BJ (cell line): ENCODE measurements at regions not wholly inside any gene's neighbourhood (a gene's known extent, or its start where the extent isn't known, plus 50 kb on each side); places are given as distances from the start of the nearest gene placed in this dataset.

Source experiments
- CTCF ChIA-PET: fragments of 350-600 bp; formaldehyde crosslinking; extraction: SDS; loops from one replicate; lab custom pipeline; 2021; ENCODE audit warnings: antibody characterized with exemption, inconsistent platforms; lab: Yijun Ruan, JAX
- POLR2A ChIA-PET: fragments of 300-600 bp; sonication (Branson Sonifier 250); formaldehyde crosslinking; extraction: SDS; loops from one replicate; lab custom pipeline; 2021; ENCODE audit warnings: antibody characterized with exemption; lab: Charles Lee
- DNase-seq: peaks from one replicate; pipeline ENCODE4 v3.0.0-alpha.2; 2011; ENCODE audit warnings: low read depth
- H3K27me3 ChIP-seq: 2 replicates; pipeline ENCODE4 v1.6.0; 2011; ENCODE audit warnings: low read length; ENCODE audit not compliant: control insufficient read depth, insufficient read depth
- H3K36me3 ChIP-seq: 2 replicates; pipeline ENCODE4 v1.5.1; 2011; ENCODE audit warnings: low read length; ENCODE audit not compliant: control insufficient read depth, insufficient read depth
- H3K4me3 ChIP-seq: 2 replicates; pipeline ENCODE4 v1.5.1; 2011; ENCODE audit warnings: low read depth, mild to moderate bottlenecking, control low read depth, low read length
- CTCF ChIP-seq: IDR thresholded peaks from 2 replicates; pipeline ENCODE4 v1.5.1; 2011; ENCODE audit warnings: low read depth, mild to moderate bottlenecking, control low read depth, inconsistent platforms, low read length, moderate library complexity; ENCODE audit not compliant: insufficient read depth

- ChIA-PET POLR2A (no interaction called here), CTCF (interaction anchor here (0.8 kb wide), 1 partner anchor 18 kb away, joined by 3 read pairs; no protein-coding TSS in a partner anchor)
- no peaks in the 10 kb centered on the region for H3K27me3 ChIP-seq
- H3K4me3 ChIP-seq: no peak overlapping the region
- H3K36me3 ChIP-seq: no peaks in the 10 kb centered on the region
- no peak for DNase-seq
- no peak for TF ChIP-seq CTCF
Measured at GRCh38 chr6:146883640-146884531, 285.1 kb downstream of the ADGB start.

- Histone ChIP-seq H3K27me3 (no peaks in the 10 kb centered on the region), H3K4me3 (no peak overlapping the region), H3K36me3 (no peaks in the 10 kb centered on the region)
- CTCF ChIA-PET: no interaction called here
- POLR2A ChIA-PET: no interaction called here
- no peak for DNase-seq
- no peak for TF ChIP-seq CTCF
Measured at GRCh38 chr6:146884728-146885127, 286.0 kb downstream of the ADGB start.

GRCh38 chr6:146885708-146886457 lies 287.1 kb downstream of the ADGB start:
- ChIA-PET CTCF (no interaction called here), POLR2A (no interaction called here)
- no peak for TF ChIP-seq CTCF
- Histone ChIP-seq H3K27me3 (no peaks in the 10 kb centered on the region), H3K36me3 (no peaks in the 10 kb centered on the region), H3K4me3 (no peak overlapping the region)
- no peak for DNase-seq

- no peak for DNase-seq
- ChIA-PET CTCF (no interaction called here), POLR2A (interaction anchor here (0.6 kb wide), 1 partner anchor 1115 kb away, joined by 4 read pairs; no protein-coding TSS in a partner anchor)
- H3K27me3 ChIP-seq: no peaks in the 10 kb centered on the region
- no peak for TF ChIP-seq CTCF
- no peaks in the 10 kb centered on the region for H3K36me3 ChIP-seq
- no peak overlapping the region for H3K4me3 ChIP-seq
Measured at GRCh38 chr6:146886587-146887446, 288.0 kb downstream of the ADGB start.
